ENCODE measurements at regions not wholly inside any gene's neighbourhood (a gene's known extent, or its start where the extent isn't known, plus 50 kb on each side); places are given as distances from the start of the nearest gene placed in this dataset.
"Not testable (repeated sequence)": the region's sequence is repeated elsewhere in the genome, so short reads cannot be mapped to it uniquely, and the experiment has no call there.

DNA sequence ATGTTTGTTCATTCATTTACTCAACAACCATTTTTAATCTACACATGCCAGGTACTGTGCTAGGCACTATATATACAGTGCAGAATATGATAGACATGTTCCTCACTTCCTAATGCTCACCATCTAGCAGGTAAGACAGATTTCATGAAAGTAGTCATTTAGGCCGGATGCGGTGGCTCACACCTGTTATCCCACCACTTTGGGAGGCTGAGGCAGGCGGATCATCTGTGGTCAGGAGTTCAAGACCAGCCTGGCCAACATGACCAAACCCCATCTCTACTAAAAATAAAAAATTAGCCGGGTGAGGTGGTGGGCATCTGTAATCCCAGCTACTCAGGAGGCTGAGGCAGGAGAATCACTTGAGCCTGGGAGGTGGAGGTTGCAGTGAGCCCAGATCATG is 71.9 kb upstream of the GJB6 start:
- TF ChIP-seq, protein P1, sequence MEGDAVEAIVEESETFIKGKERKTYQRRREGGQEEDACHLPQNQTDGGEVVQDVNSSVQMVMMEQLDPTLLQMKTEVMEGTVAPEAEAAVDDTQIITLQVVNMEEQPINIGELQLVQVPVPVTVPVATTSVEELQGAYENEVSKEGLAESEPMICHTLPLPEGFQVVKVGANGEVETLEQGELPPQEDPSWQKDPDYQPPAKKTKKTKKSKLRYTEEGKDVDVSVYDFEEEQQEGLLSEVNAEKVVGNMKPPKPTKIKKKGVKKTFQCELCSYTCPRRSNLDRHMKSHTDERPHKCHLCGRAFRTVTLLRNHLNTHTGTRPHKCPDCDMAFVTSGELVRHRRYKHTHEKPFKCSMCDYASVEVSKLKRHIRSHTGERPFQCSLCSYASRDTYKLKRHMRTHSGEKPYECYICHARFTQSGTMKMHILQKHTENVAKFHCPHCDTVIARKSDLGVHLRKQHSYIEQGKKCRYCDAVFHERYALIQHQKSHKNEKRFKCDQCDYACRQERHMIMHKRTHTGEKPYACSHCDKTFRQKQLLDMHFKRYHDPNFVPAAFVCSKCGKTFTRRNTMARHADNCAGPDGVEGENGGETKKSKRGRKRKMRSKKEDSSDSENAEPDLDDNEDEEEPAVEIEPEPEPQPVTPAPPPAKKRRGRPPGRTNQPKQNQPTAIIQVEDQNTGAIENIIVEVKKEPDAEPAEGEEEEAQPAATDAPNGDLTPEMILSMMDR (IDR thresholded peaks at IDR 0.05), result not testable (repeated sequence)
- not testable (repeated sequence) for TF ChIP-seq POLR2A, EP300, POLR2AphosphoS5 (IDR thresholded peaks at IDR 0.05)
